ENCODE measurements at regions not wholly inside any gene's neighbourhood (a gene's known extent, or its start where the extent isn't known, plus 50 kb on each side); places are given as distances from the start of the nearest gene placed in this dataset.

- H3K27ac ChIP-seq (ENCODE audit: low read depth in 2 of 2, low read length in 1 of 2), result peak overlapping the region in 1 of 2 experiments; percentile 48; a peak in 2 of 4 replicates
Observed at GRCh38 chr12:13425766-13426165, 229.2 kb downstream of the EMP1 start.

GRCh38 chr12:13422291-13422690 is 225.8 kb downstream of the EMP1 start:
- Histone ChIP-seq H3K4me1 (ENCODE audit: control insufficient read depth in 1 of 2, insufficient read depth in 2 of 2, low read depth in 1 of 2, low read length in 1 of 2) (no peaks in the 10 kb centered on the region), H3K27me3 (ENCODE audit: insufficient read depth) (no peaks in the 10 kb centered on the region; the same call in 1 of the 2 replicates), H2AFZ (ENCODE audit: low read depth) (no peak overlapping the region), H3F3A (replicated peaks; ENCODE audit: insufficient read depth) (no peaks in the 10 kb centered on the region), H3K27ac (ENCODE audit: low read depth in 2 of 2, low read length in 1 of 2) (no peak overlapping the region), H3K9me3 (no peaks in the 10 kb centered on the region), H3K79me2 (ENCODE audit: insufficient read depth) (no peaks in the 10 kb centered on the region), H3K36me3 (replicated peaks in 1 of 2; ENCODE audit: control insufficient read depth in 1 of 2, insufficient read depth in 2 of 2, low read length in 1 of 2) (no peaks in the 10 kb centered on the region), H3K4me2 (no peak overlapping the region), H3K9ac (no peak overlapping the region), H3K4me3 (ENCODE audit: low read depth in 2 of 2, low read length in 1 of 2) (no peak overlapping the region), H3K9me2 (no peaks in the 10 kb centered on the region), H4K20me1 (ENCODE audit: insufficient read depth) (no peaks in the 10 kb centered on the region)
- no peak for DNase-seq
- ChIA-PET CTCF (interaction anchor here (1.9 kb wide), 1 partner anchor 60 kb away, joined by 5 read pairs; no protein-coding TSS in a partner anchor), POLR2A (no interaction called here)
- WGBS (ENCODE audit: low lambda C conversion rate), result 28% methylated on average over 2 of the region's 2 CpGs
- TF ChIP-seq EP300 (IDR thresholded peaks at IDR 0.05; ENCODE audit: borderline replicate concordance in 1 of 2, low read depth in 1 of 2, low read length in 1 of 2) (no peak), JUND (IDR thresholded peaks at IDR 0.05) (no peak), NFIC (IDR thresholded peaks at IDR 0.05; ENCODE audit: borderline replicate concordance) (no peak), ZBTB33 (IDR thresholded peaks at IDR 0.05; ENCODE audit: borderline replicate concordance, low read depth) (no peak), RCOR1 (IDR thresholded peaks at IDR 0.05; ENCODE audit: low read length) (no peak), FOXM1 (IDR thresholded peaks at IDR 0.05; ENCODE audit: low read depth) (no peak), ELF1 (IDR thresholded peaks at IDR 0.05) (no peak)

More at GRCh38 chr12:13425766-13426165, 229.2 kb downstream of the EMP1 start:
- Histone ChIP-seq H3K9me3 (no peaks in the 10 kb centered on the region), H3K9me2 (no peaks in the 10 kb centered on the region), H3K9ac (no peak overlapping the region), H4K20me1 (ENCODE audit: insufficient read depth) (no peaks in the 10 kb centered on the region), H3K36me3 (replicated peaks in 1 of 2; ENCODE audit: control insufficient read depth in 1 of 2, insufficient read depth in 2 of 2, low read length in 1 of 2) (no peaks in the 10 kb centered on the region), H3K4me1 (ENCODE audit: control insufficient read depth in 1 of 2, insufficient read depth in 2 of 2, low read depth in 1 of 2, low read length in 1 of 2) (no peaks in the 10 kb centered on the region), H3K27me3 (ENCODE audit: insufficient read depth) (no peaks in the 10 kb centered on the region), H3K79me2 (ENCODE audit: insufficient read depth) (no peaks in the 10 kb centered on the region), H3K4me3 (ENCODE audit: low read depth in 2 of 2, low read length in 1 of 2) (no peak overlapping the region), H3F3A (replicated peaks; ENCODE audit: insufficient read depth) (no peaks in the 10 kb centered on the region), H3K4me2 (no peak overlapping the region), H2AFZ (ENCODE audit: low read depth) (no peak overlapping the region)
- CTCF ChIA-PET, result no interaction called here
- no peak for TF ChIP-seq NRF1 (IDR thresholded peaks at IDR 0.05; ENCODE audit: low read depth, low read length)
- TF ChIP-seq TCF12 (IDR thresholded peaks at IDR 0.05), result no peak
- TF ChIP-seq NFIC (IDR thresholded peaks at IDR 0.05; ENCODE audit: borderline replicate concordance), result no peak
- no peak for TF ChIP-seq IRF3 (IDR thresholded peaks at IDR 0.05; ENCODE audit: low read depth, low read length)
- no peak for TF ChIP-seq JUND (IDR thresholded peaks at IDR 0.05)
- no peak for TF ChIP-seq FOXJ3 (CRISPR knock-in tag; IDR thresholded peaks at IDR 0.05)
- 16% methylated on average over 3 of the region's 3 CpGs for WGBS (ENCODE audit: low lambda C conversion rate)
- POLR2A ChIA-PET, result no interaction called here
- no peak for DNase-seq

Data from SK-N-SH (cell line).